GM12878 (cell line): ENCODE measurements at regions not wholly inside any gene's neighbourhood (a gene's known extent, or its start where the extent isn't known, plus 50 kb on each side); places are given as distances from the start of the nearest gene placed in this dataset.

Experiments
- ATF2 ChIP-seq: IDR thresholded peaks from 2 replicates; pipeline ENCODE4 v1.6.1; 2012; ENCODE audit warnings: low read length, inconsistent platforms
- CHD2 ChIP-seq: IDR thresholded peaks from 2 replicates; pipeline ENCODE4 v1.6.1; 2011; ENCODE audit warnings: low read depth, low read length, improper control_type of control experiment, borderline replicate concordance
- EP300 ChIP-seq, 2 experiments: fragments of 150-350 bp in 1 of 2; IDR thresholded peaks; 2 replicates each; pipeline ENCODE4 v1.6.1; 2011 to 2012; ENCODE audit warnings: low read depth in 2 of 2, low read length in 2 of 2, borderline replicate concordance in 1 of 2, improper control_type of control experiment in 1 of 2, inconsistent platforms in 1 of 2; ENCODE audit not compliant: control insufficient read depth in 1 of 2
- IRF3 ChIP-seq: fragments of 450-650 bp; IDR thresholded peaks from 2 replicates; pipeline ENCODE4 v1.6.1; 2014; ENCODE audit warnings: mild to moderate bottlenecking
- NFXL1 ChIP-seq: fragments of 450-650 bp; IDR thresholded peaks from 2 replicates; pipeline ENCODE4 v1.6.1; 2017; ENCODE audit warnings: antibody characterized with exemption, mild to moderate bottlenecking, borderline replicate concordance
- REST ChIP-seq: IDR thresholded peaks from 2 replicates; pipeline ENCODE4 v1.6.1; 2012; ENCODE audit warnings: mild to moderate bottlenecking, low read depth, low read length
- RUNX3 ChIP-seq: IDR thresholded peaks from 2 replicates; pipeline ENCODE4 v1.6.1; 2012; ENCODE audit warnings: low read length, inconsistent platforms
- ZNF24 ChIP-seq: fragments of 450-650 bp; IDR thresholded peaks from 2 replicates; pipeline ENCODE4 v1.6.1; 2017; ENCODE audit warnings: antibody characterized with exemption, mild to moderate bottlenecking

- TF ChIP-seq REST (no peak), ZNF24 (peak; percentile 81), EP300 (IDR thresholded peaks at IDR 0.05; ENCODE audit: borderline replicate concordance in 1 of 2, control insufficient read depth in 1 of 2, low read depth in 2 of 2, low read length in 2 of 2) (peak in 1 of 2 experiments; percentile 49; a peak in 1 of 4 replicates), ATF2 (no peak), RUNX3 (peak; percentile 66), CHD2 (no peak), NFXL1 (no peak), IRF3 (no peak)
Observed at GRCh38 chr14:34051966-34052657, 101.2 kb upstream of the EGLN3 start (continued).
